Globus pallidus (tissue), 1 donor: ENCODE measurements at regions not wholly inside any gene's neighbourhood (a gene's known extent, or its start where the extent isn't known, plus 50 kb on each side); places are given as distances from the start of the nearest gene placed in this dataset.

Source experiments
- DNase-seq: peaks from one replicate; pipeline ENCODE4 v3.0.0-alpha.2; 2015; ENCODE audit warnings: low spot score

DNA sequence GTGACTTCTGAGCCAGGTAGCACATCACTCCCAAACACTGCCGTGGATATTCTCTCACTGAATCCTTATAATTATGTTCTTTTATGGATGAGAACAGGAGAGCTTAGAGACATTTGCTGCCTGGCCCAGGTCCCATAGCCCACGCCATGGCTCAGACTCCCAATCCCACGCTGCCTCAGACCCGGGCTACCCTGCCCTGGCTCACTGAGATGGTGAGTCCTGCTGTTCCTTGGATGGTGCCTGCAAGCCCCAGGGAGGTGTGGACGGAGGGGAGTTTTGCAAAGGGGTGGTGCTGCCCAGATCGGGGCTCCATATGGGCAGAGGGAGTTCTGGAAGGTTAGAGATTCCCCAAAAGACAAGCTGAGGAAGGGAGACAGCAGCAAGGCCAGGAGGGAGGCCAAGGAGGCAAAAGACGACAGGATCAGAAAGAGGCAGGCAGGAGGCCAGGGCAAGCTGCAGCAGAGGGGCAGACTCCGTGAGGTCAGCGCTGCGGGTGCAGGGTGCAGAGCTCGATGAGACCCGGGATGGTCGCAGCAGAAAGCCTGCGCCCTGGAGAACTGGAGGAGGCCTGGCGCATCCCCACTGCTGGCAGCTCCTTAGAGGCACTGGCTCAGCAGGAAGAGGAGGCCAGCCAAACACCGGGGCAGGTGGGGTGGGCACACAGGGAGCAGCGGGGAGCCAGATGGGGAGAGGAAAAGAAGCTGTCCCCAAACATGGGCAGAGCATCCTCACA lies 95.7 kb upstream of the ALDH1A3 start:
- DNase-seq: no peak

- DNase-seq: no peak
Observed at GRCh38 chr15:100784493-100785180, 95.0 kb upstream of the ALDH1A3 start.

- no peak for DNase-seq
Observed at GRCh38 chr15:100785181-100786138, 94.2 kb upstream of the ALDH1A3 start.

- DNase-seq: no peak
Observed at GRCh38 chr15:100786139-100786531, 93.5 kb upstream of the ALDH1A3 start.

DNA sequence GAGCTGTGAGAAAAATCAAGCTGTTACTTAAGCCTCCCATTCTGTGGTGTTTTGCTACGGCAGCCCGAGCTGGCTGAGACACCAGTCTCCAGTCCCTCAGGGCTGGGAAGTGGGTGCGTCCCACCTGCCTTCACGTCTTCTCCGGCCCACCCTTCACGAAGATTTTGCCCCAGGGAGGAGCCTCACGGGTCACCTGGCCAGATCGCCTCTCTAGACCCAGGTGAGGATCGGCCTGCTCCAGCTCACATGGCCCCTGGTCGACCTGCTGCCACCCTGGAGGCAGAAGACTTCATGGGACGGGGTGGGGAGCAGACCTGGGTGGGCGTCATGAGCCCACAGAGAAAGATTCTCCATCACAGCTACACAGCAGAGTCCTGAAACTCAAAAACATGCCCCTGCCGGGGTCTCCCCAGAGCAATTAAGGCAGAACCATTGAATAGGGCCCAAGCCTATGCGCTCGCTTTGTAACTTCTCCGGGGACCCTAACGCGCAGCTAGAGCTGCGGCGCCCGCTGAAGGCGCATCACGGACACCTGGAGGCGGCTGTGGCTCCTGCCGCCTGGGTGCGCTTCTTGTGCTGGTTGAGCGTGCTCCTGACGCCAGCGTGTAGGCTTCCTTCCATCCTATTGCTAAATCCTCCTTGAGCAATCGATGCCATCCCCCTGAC lies 92.6 kb upstream of the ALDH1A3 start:
- DNase-seq: no peak

- no peak for DNase-seq
Observed at GRCh38 chr15:100787567-100788417, 91.8 kb upstream of the ALDH1A3 start.

GRCh38 chr15:100788418-100789105 lies 91.1 kb upstream of the ALDH1A3 start:
- no peak for DNase-seq

DNA sequence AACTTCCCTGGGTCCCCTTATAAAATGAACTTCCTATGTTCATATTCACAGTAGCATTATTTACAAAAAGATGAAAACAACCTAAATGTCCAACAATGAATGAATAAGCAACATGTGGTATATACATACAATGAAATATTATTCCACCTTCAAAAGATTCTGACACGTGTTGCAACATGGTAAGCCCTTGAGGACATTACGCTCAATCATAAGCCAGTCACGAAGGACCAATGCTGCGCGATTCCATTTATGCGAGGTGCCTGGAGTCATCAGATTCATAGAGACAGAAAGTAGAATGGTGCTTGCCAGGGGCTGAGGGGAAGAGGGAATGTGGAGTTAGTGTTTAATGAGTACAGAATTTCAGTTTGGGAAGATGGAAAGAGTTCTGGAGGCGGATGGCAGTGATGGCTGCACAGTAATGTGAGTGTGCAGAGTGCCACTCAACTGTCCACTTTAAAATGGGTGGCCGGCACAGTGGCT lies 88.8 kb upstream of the ALDH1A3 start:
- no peak for DNase-seq

DNA sequence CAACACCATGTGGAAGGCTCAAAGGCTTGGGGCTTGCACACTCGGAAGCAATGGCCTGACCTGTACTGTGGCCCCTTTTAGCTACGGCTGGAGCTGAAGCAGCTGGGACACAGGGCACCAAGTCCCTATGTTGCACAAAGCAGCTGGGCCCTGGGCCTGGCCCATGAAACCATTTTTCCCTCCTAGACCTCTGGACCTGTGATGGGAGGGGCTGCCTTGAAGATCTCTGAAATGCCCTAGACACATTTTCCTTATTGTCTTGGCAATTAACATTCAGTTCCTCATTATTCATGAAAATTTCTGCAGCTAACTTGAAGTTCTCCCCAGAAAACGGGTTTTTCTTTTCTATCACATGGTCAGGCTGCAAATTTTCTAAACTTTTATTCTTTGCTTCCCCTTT lies 85.6 kb upstream of the ALDH1A3 start:
- DNase-seq: no peak

DNA sequence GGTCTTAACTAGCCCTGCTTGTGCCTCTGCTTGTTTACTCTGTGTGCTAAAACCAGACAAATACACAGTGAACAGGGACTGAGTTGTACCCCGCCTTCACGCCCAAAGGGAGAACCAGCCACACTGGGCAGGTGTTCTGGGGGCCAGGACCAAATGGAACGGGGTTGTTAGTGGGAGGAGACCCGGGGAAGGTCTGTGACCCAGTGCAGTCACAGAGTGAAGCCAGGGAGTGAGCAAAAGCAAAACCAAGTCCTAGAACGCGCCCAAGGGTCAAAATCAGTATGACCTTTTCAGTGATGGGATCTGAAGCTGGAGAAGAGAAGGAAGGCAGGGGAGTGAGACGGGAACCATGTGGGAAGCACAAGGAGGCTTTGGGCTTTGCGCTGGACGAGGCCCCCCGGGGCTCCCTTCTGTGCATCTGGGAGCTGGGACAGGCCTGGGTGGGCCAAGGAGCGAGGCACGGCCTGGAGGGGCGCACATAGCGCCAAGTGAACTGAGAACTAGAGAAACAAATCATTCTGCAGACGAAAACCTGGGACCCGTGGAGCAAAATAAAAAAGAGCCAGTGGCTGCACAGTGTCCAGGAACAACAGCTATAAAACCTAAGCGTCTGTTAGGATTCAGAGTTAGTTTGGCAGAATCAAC lies 78.3 kb upstream of the ALDH1A3 start:
- DNase-seq: no peak

GRCh38 chr15:100802421-100803170 lies 77.0 kb upstream of the ALDH1A3 start:
- no peak for DNase-seq

GRCh38 chr15:100803171-100803440 lies 76.5 kb upstream of the ALDH1A3 start:
- DNase-seq: no peak

DNA sequence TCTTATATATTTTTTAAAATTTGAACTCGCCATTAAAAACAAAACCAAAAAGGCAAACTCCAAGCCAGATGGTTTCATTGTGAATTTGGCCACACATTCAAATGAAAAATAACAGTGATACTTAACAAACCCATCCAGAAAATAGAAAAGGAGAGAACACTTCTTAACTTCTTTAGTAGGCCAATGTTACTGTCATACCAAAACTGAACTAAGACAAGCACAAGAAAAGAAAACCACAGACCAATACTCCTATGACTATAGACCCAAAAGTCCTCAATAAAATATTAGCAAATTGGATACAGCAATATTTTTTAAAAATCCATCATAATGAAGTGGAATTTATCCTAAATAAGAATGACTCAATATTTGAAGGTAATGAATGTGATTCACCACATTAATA lies 73.5 kb upstream of the ALDH1A3 start:
- DNase-seq: no peak

GRCh38 chr15:100807028-100807427 lies 72.6 kb upstream of the ALDH1A3 start:
- no peak for DNase-seq

DNA sequence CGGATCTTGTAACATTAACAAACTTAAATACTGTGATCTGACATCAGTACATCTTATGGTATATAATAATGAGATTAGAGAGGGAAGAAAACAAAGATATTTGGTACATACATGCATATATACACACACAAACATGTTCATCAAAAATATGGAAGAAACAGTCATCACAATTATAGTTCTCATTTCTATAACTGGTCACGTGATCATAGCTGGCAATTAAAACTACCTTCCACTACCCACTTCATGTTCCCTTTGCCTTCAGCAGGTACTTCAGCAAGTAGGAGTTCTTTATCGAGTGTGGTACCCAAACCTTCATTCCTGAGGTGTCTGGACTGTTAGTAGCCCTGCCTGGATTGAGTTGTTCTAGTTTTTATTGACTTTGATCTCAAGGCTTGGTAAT lies 70.9 kb upstream of the ALDH1A3 start:
- DNase-seq: no peak

DNA sequence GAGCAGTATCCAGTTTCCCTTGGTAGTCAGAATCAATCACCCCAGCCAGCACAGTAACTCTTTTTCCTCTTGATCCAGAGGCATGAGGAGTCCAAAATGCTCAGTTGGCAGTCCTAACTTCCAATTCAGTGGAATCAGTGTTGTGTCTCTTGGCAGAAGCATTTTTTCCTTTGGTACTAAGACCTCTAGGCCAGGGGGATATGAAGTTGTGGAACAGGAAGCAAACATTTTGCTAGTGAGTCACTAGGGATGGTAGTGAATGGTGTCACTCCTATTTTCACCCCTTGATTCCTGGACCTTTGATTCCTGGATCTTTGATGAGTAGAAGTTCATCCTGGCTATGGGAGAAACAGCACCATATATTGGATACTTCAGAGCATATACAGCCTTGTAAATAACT lies 70.5 kb upstream of the ALDH1A3 start:
- no peak for DNase-seq

GRCh38 chr15:100809587-100809986 lies 70.0 kb upstream of the ALDH1A3 start:
- DNase-seq: no peak

GRCh38 chr15:100810229-100810628 lies 69.4 kb upstream of the ALDH1A3 start:
- DNase-seq: no peak

DNA sequence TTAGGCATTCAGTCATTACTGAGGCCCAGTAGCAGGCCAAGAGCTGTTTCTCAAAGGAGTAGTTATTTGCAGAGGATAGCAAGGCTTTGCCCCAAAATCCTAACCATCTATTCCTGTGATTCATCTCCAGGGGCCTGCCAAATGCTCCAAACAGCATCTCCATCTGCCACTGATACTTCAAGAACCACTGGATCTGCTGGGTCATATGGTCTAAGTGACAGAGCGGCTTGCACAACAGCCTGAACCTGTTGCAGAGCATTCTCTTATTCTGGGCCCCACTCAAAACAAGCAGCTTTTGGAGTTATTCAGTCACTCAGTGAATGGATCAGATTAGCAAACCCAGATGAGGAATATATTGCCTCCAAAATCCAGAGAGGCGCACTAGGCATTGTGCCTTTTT lies 68.8 kb upstream of the ALDH1A3 start:
- DNase-seq: no peak
